G401 (cell line): ENCODE measurements at regions not wholly inside any gene's neighbourhood (a gene's known extent, or its start where the extent isn't known, plus 50 kb on each side); places are given as distances from the start of the nearest gene placed in this dataset.
"Not testable (repeated sequence)": the region's sequence is repeated elsewhere in the genome, so short reads cannot be mapped to it uniquely, and the experiment has no call there.

Experiments used
- DNase-seq: peaks from one replicate; pipeline ENCODE4 v3.0.0-alpha.2; 2015; ENCODE audit warnings: low spot score
- in situ Hi-C: cut with HindIII; loops from 2 replicates; pipeline ENCODE4 v1.10.0; 2016; ENCODE audit warnings: low sequenced_read_pairs, mixed read lengths

- in situ Hi-C loops: not testable (repeated sequence)
Observed at GRCh38 chr1:185647597-185648267, 86.5 kb upstream of the HMCN1 start.

GRCh38 chr1:185646202-185646683 lies 87.9 kb upstream of the HMCN1 start:
- in situ Hi-C loops: no loop called here
- DNase-seq: peak; percentile 62

More at GRCh38 chr1:185647597-185648267, 86.5 kb upstream of the HMCN1 start:
- not testable (repeated sequence) for DNase-seq

GRCh38 chr1:185645686-185646085 lies 88.5 kb upstream of the HMCN1 start:
- in situ Hi-C loops: no loop called here
- no peak for DNase-seq

- in situ Hi-C loops: no loop called here
- peak; percentile 38 for DNase-seq
Observed at GRCh38 chr1:185645162-185645640, 89.0 kb upstream of the HMCN1 start.

GRCh38 chr1:185644531-185644930 lies 89.7 kb upstream of the HMCN1 start:
- no peak for DNase-seq
- in situ Hi-C loops: no loop called here

GRCh38 chr1:185636848-185637247 lies 97.3 kb upstream of the HMCN1 start:
- in situ Hi-C loops: no loop called here

GRCh38 chr1:185634704-185635103 lies 99.5 kb upstream of the HMCN1 start:
- DNase-seq: no peak
- in situ Hi-C loops: no loop called here

More at GRCh38 chr1:185636848-185637247, 97.3 kb upstream of the HMCN1 start:
- DNase-seq: no peak

GRCh38 chr1:185632659-185633423 lies 101.3 kb upstream of the HMCN1 start:
- in situ Hi-C loops: no loop called here
- no peak for DNase-seq

- no peak for DNase-seq
- in situ Hi-C loops: no loop called here
Observed at GRCh38 chr1:185631843-185632242, 102.3 kb upstream of the HMCN1 start.

- DNase-seq: no peak
- in situ Hi-C loops: no loop called here
Observed at GRCh38 chr1:185627761-185628501, 106.3 kb upstream of the HMCN1 start.

GRCh38 chr1:185627171-185627570 lies 107.0 kb upstream of the HMCN1 start:
- in situ Hi-C loops: no loop called here
- no peak for DNase-seq

- in situ Hi-C loops: no loop called here
- no peak for DNase-seq
Observed at GRCh38 chr1:185626344-185626743, 107.8 kb upstream of the HMCN1 start.

GRCh38 chr1:185610954-185611353 lies 123.2 kb upstream of the HMCN1 start:
- DNase-seq: no peak
- in situ Hi-C loops: no loop called here

GRCh38 chr1:185608177-185608576 lies 126.0 kb upstream of the HMCN1 start:
- in situ Hi-C loops: no loop called here

GRCh38 chr1:185603158-185603557 lies 131.0 kb upstream of the HMCN1 start:
- in situ Hi-C loops: no loop called here
- DNase-seq: no peak

More at GRCh38 chr1:185608177-185608576, 126.0 kb upstream of the HMCN1 start:
- no peak for DNase-seq

- no peak for DNase-seq
- in situ Hi-C loops: no loop called here
Observed at GRCh38 chr1:185601189-185601588, 133.0 kb upstream of the HMCN1 start.

GRCh38 chr1:185600641-185601040 lies 133.6 kb upstream of the HMCN1 start:
- no peak for DNase-seq
- in situ Hi-C loops: no loop called here

- in situ Hi-C loops: no loop called here
Observed at GRCh38 chr1:185598332-185598731, 135.9 kb upstream of the HMCN1 start.

GRCh38 chr1:185595835-185596667 lies 138.1 kb upstream of the HMCN1 start:
- in situ Hi-C loops: no loop called here
- peak; percentile 25 for DNase-seq

More at GRCh38 chr1:185598332-185598731, 135.9 kb upstream of the HMCN1 start:
- DNase-seq: no peak
